Myocyte (in vitro differentiated cells): ENCODE measurements at regions not wholly inside any gene's neighbourhood (a gene's known extent, or its start where the extent isn't known, plus 50 kb on each side); places are given as distances from the start of the nearest gene placed in this dataset.
A peak's percentile ranks its signal among the peaks of the same experiment; 100 is the strongest.

Experiments used
- DNase-seq: peaks from one replicate; pipeline ENCODE4 v3.0.0-alpha.2; 2012; ENCODE audit warnings: low read depth

- DNase-seq = no peak
Measured at GRCh38 chr2:236317938-236318396, 53.8 kb upstream of the ASB18 start.

GRCh38 chr2:236318401-236318800 is 54.2 kb upstream of the ASB18 start:
- no peak for DNase-seq

GRCh38 chr2:236319036-236319435 is 54.8 kb upstream of the ASB18 start:
- DNase-seq = no peak

- DNase-seq = no peak
Measured at GRCh38 chr2:236321415-236321814, 57.2 kb upstream of the ASB18 start.

GRCh38 chr2:236333417-236334121 is 69.4 kb upstream of the ASB18 start:
- DNase-seq = no peak

- DNase-seq = no peak
Measured at GRCh38 chr2:236334122-236334876, 70.1 kb upstream of the ASB18 start.

GRCh38 chr2:236335696-236336574 is 71.7 kb upstream of the ASB18 start:
- no peak for DNase-seq

GRCh38 chr2:236336575-236337464 is 72.6 kb upstream of the ASB18 start:
- DNase-seq = no peak

- DNase-seq = no peak
Measured at GRCh38 chr2:236337465-236338325, 73.5 kb upstream of the ASB18 start.

GRCh38 chr2:236338495-236339184 is 74.4 kb upstream of the ASB18 start:
- DNase-seq = no peak

- DNase-seq = no peak
Measured at GRCh38 chr2:236340251-236340650, 76.0 kb upstream of the ASB18 start.

GRCh38 chr2:236341067-236341466 is 76.9 kb upstream of the ASB18 start:
- DNase-seq = no peak

- DNase-seq = no peak
Measured at GRCh38 chr2:236341721-236342120, 77.5 kb upstream of the ASB18 start.

- no peak for DNase-seq
Measured at GRCh38 chr2:236342507-236342906, 78.3 kb upstream of the ASB18 start.

- DNase-seq = no peak
Measured at GRCh38 chr2:236342951-236343350, 78.7 kb upstream of the ASB18 start.

GRCh38 chr2:236343400-236344161 is 79.4 kb upstream of the ASB18 start:
- DNase-seq = peak; percentile 71

- no peak for DNase-seq
Measured at GRCh38 chr2:236344446-236344845, 80.2 kb upstream of the ASB18 start.

- no peak for DNase-seq
Measured at GRCh38 chr2:236345081-236345714, 81.0 kb upstream of the ASB18 start.
